ENCODE measurements at regions not wholly inside any gene's neighbourhood (a gene's known extent, or its start where the extent isn't known, plus 50 kb on each side); places are given as distances from the start of the nearest gene placed in this dataset.

DNA sequence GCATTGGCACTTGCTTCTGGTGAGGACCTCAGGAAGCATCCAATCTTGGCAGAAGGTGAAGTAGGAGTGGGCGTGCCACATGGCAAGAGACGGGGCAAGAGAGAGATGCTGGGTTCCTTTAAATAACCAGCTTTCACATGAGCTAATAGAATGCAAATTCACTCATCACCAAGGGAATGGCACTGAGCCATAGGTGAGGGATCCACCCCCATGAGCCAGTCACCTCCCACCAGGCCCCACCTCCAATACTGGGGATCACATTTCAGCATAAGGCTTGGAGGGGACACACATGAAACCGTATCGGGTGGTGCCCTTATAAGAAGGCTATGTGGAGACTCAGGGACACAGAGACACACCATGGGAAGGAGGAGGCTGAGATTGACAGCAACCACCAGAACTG lies 140.0 kb upstream of the MSX1 start:
- TF ChIP-seq ZNF274 (IDR thresholded peaks at IDR 0.05; ENCODE audit: low read depth, low read length), result no peak
- no peak for TF ChIP-seq YY1 (IDR thresholded peaks at IDR 0.05; ENCODE audit: insufficient read depth, insufficient read length)
- no peak for TF ChIP-seq SUZ12 (IDR thresholded peaks at IDR 0.05; ENCODE audit: extremely low read depth, insufficient read depth, insufficient read length)
- peaks cover 3% of the 10 kb centered on the region for H3K27me3 ChIP-seq (ENCODE audit: insufficient read depth, insufficient read length)
- DNase-seq (ENCODE audit: low read depth, low spot score), result no peak

GRCh38 chr4:4717692-4718091 lies 141.8 kb upstream of the MSX1 start:
- DNase-seq (ENCODE audit: low read depth, low spot score), result no peak
- TF ChIP-seq YY1 (IDR thresholded peaks at IDR 0.05; ENCODE audit: insufficient read depth, insufficient read length) (no peak), ZNF274 (IDR thresholded peaks at IDR 0.05; ENCODE audit: low read depth, low read length) (no peak), SUZ12 (IDR thresholded peaks at IDR 0.05; ENCODE audit: extremely low read depth, insufficient read depth, insufficient read length) (no peak)

More for the DNA sequence above, 140.0 kb upstream of the MSX1 start:
- Histone ChIP-seq H3K9ac (ENCODE audit: insufficient read length, low read depth) (no peak overlapping the region), H3K9me3 (ENCODE audit: insufficient read depth, low read length) (peaks cover 15% of the 10 kb centered on the region; the same call in 1 of the 2 replicates), H3K4me3 (ENCODE audit: insufficient read length, low read depth) (no peak overlapping the region), H3K36me3 (ENCODE audit: insufficient read depth, insufficient read length, low read length) (no peaks in the 10 kb centered on the region), H3K4me1 (ENCODE audit: insufficient read depth, insufficient read length) (no peaks in the 10 kb centered on the region)

DNA sequence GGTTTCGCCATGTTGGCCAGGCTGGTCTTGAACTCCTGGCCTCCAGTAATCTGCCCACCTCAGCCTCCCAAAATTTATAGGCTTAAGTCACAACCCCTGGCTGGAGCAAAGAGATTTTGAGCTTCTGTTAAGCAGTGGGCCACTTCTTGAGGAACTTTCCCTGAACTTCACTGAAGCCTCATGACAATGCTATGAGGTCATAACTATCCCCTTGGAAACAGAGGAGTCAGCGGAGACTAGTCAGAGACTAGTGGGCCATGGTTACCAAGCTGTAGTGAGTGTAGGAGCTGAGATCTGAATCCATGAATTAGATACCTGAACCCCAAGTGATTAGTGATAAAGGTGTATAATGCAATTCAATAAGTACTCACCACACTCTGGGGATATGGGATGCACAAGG lies 145.1 kb upstream of the MSX1 start:
- Histone ChIP-seq H3K9ac (ENCODE audit: insufficient read length, low read depth) (no peak overlapping the region), H3K27me3 (ENCODE audit: insufficient read depth, insufficient read length) (peaks cover 3% of the 10 kb centered on the region), H3K4me3 (ENCODE audit: insufficient read length, low read depth) (no peak overlapping the region), H3K4me1 (ENCODE audit: insufficient read depth, insufficient read length) (no peaks in the 10 kb centered on the region), H3K36me3 (ENCODE audit: insufficient read depth, insufficient read length, low read length) (no peaks in the 10 kb centered on the region), H3K9me3 (ENCODE audit: insufficient read depth, low read length) (no peaks in the 10 kb centered on the region; the same call in 1 of the 2 replicates)
- TF ChIP-seq SUZ12 (IDR thresholded peaks at IDR 0.05; ENCODE audit: extremely low read depth, insufficient read depth, insufficient read length), result no peak
- no peak for TF ChIP-seq ZNF274 (IDR thresholded peaks at IDR 0.05; ENCODE audit: low read depth, low read length)
- TF ChIP-seq YY1 (IDR thresholded peaks at IDR 0.05; ENCODE audit: insufficient read depth, insufficient read length), result no peak
- DNase-seq (ENCODE audit: low read depth, low spot score), result no peak

More at GRCh38 chr4:4717692-4718091, 141.8 kb upstream of the MSX1 start:
- Histone ChIP-seq H3K9me3 (ENCODE audit: insufficient read depth, low read length) (no peaks in the 10 kb centered on the region; the same call in 1 of the 2 replicates), H3K9ac (ENCODE audit: insufficient read length, low read depth) (no peak overlapping the region), H3K27me3 (ENCODE audit: insufficient read depth, insufficient read length) (peaks cover 3% of the 10 kb centered on the region), H3K4me1 (ENCODE audit: insufficient read depth, insufficient read length) (no peaks in the 10 kb centered on the region), H3K36me3 (ENCODE audit: insufficient read depth, insufficient read length, low read length) (no peaks in the 10 kb centered on the region), H3K4me3 (ENCODE audit: insufficient read length, low read depth) (no peak overlapping the region)

DNA sequence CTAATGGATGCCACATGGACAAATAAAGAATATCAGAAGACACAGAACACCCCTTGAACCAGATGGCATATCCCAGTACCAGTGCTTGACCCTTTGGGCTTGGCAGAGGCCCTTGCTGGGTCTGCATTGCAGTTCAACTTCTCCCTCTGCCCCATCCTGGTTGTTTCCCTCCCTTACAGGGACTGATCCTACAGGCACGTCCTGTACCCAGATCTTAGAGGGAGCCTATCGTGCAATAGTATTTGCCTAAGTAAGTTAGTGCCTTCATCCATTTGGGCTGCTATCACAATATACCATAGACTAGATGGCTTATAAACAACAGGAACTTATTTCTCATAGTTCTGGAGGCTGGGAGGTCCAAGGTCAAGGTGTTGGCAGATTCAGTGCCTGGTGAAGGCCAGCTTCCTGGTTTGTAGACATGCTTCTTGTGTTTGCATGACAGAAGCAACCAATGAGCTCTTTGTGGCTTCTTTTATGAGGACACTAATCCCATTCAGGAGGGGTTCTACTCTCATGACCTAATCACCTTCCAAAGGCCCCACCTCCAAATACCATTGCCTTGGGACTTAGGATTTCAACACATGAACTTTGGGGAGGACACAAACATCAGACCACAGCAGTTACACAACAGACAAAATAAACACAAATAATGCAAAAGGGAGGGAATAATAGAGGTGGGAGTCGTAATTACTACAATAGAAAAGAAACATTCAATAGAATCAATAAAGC lies 146.5 kb upstream of the MSX1 start:
- H3K36me3 ChIP-seq (ENCODE audit: insufficient read depth, insufficient read length, low read length), result no peaks in the 10 kb centered on the region
- H3K4me3 ChIP-seq (ENCODE audit: insufficient read length, low read depth), result no peak overlapping the region
- no peak overlapping the region for H3K9ac ChIP-seq (ENCODE audit: insufficient read length, low read depth)
- peaks cover 3% of the 10 kb centered on the region for H3K27me3 ChIP-seq (ENCODE audit: insufficient read depth, insufficient read length)
- TF ChIP-seq YY1 (IDR thresholded peaks at IDR 0.05; ENCODE audit: insufficient read depth, insufficient read length), result no peak
- no peak for TF ChIP-seq SUZ12 (IDR thresholded peaks at IDR 0.05; ENCODE audit: extremely low read depth, insufficient read depth, insufficient read length)
- TF ChIP-seq ZNF274 (IDR thresholded peaks at IDR 0.05; ENCODE audit: low read depth, low read length), result no peak
- H3K9me3 ChIP-seq (ENCODE audit: insufficient read depth, low read length), result no peaks in the 10 kb centered on the region; the same call in 1 of the 2 replicates
- peak; percentile 63 for DNase-seq (ENCODE audit: low read depth, low spot score)
- no peaks in the 10 kb centered on the region for H3K4me1 ChIP-seq (ENCODE audit: insufficient read depth, insufficient read length)

DNA sequence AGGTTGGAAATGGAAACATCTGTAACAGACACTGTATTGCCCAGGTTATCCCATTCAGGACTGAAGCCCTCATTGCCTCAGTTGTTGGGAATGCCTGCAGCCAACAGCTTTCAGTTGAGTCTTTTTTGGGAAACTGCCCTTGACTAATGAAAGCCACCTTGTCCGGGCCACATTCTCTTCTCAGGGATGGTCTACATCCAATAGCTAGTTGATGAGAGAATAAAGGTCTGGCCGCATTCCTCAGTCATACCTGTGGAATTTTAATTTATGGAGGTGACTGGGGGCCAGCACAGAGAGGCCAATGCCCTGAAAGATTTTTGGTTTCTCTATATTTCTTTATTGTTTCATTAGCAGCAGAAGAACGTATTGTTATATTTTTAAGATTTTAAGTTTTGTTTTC lies 147.6 kb upstream of the MSX1 start:
- Histone ChIP-seq H3K9me3 (ENCODE audit: insufficient read depth, low read length) (no peaks in the 10 kb centered on the region; the same call in 1 of the 2 replicates), H3K36me3 (ENCODE audit: insufficient read depth, insufficient read length, low read length) (no peaks in the 10 kb centered on the region), H3K4me3 (ENCODE audit: insufficient read length, low read depth) (no peak overlapping the region), H3K27me3 (ENCODE audit: insufficient read depth, insufficient read length) (no peaks in the 10 kb centered on the region), H3K9ac (ENCODE audit: insufficient read length, low read depth) (no peak overlapping the region), H3K4me1 (ENCODE audit: insufficient read depth, insufficient read length) (no peaks in the 10 kb centered on the region)
- TF ChIP-seq SUZ12 (IDR thresholded peaks at IDR 0.05; ENCODE audit: extremely low read depth, insufficient read depth, insufficient read length), result no peak
- no peak for TF ChIP-seq YY1 (IDR thresholded peaks at IDR 0.05; ENCODE audit: insufficient read depth, insufficient read length)
- TF ChIP-seq ZNF274 (IDR thresholded peaks at IDR 0.05; ENCODE audit: low read depth, low read length), result no peak
- no peak for DNase-seq (ENCODE audit: low read depth, low spot score)

DNA sequence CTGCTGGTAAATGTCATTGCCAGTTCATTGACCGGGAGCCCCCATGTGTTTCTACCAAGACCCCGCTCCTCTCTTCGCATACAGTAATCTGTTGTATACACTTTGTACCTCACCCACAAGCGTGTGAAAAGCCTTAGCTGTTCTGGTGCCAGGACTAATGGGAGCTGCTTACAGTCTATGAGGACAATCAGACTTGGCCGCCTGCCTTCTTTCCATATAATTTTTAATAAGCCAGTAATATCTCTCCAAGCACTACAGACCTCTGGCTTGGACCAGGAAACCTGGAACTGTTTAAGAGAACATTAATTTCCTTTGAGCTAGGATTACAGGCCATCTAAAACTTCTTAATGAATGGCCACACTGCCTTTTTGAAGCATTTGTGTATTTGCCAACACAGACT lies 149.7 kb upstream of the MSX1 start:
- no peak for DNase-seq (ENCODE audit: low read depth, low spot score)
- Histone ChIP-seq H3K9me3 (ENCODE audit: insufficient read depth, low read length) (no peaks in the 10 kb centered on the region; the same call in 1 of the 2 replicates), H3K27me3 (ENCODE audit: insufficient read depth, insufficient read length) (no peaks in the 10 kb centered on the region), H3K4me1 (ENCODE audit: insufficient read depth, insufficient read length) (no peaks in the 10 kb centered on the region), H3K9ac (ENCODE audit: insufficient read length, low read depth) (no peak overlapping the region), H3K4me3 (ENCODE audit: insufficient read length, low read depth) (no peak overlapping the region), H3K36me3 (ENCODE audit: insufficient read depth, insufficient read length, low read length) (no peaks in the 10 kb centered on the region)
- TF ChIP-seq YY1 (IDR thresholded peaks at IDR 0.05; ENCODE audit: insufficient read depth, insufficient read length) (no peak), SUZ12 (IDR thresholded peaks at IDR 0.05; ENCODE audit: extremely low read depth, insufficient read depth, insufficient read length) (no peak), ZNF274 (IDR thresholded peaks at IDR 0.05; ENCODE audit: low read depth, low read length) (no peak)

GRCh38 chr4:4704267-4704666 lies 155.2 kb upstream of the MSX1 start:
- Histone ChIP-seq H3K9me3 (ENCODE audit: insufficient read depth, low read length) (no peaks in the 10 kb centered on the region), H3K9ac (ENCODE audit: insufficient read length, low read depth) (no peak overlapping the region), H3K4me3 (ENCODE audit: insufficient read length, low read depth) (no peak overlapping the region), H3K36me3 (ENCODE audit: insufficient read depth, insufficient read length, low read length) (no peaks in the 10 kb centered on the region), H3K4me1 (ENCODE audit: insufficient read depth, insufficient read length) (no peaks in the 10 kb centered on the region), H3K27me3 (ENCODE audit: insufficient read depth, insufficient read length) (no peaks in the 10 kb centered on the region)
- TF ChIP-seq ZNF274 (IDR thresholded peaks at IDR 0.05; ENCODE audit: low read depth, low read length) (no peak), SUZ12 (IDR thresholded peaks at IDR 0.05; ENCODE audit: extremely low read depth, insufficient read depth, insufficient read length) (no peak), YY1 (IDR thresholded peaks at IDR 0.05; ENCODE audit: insufficient read depth, insufficient read length) (no peak)
- DNase-seq (ENCODE audit: low read depth, low spot score), result no peak
